ENCODE measurements at regions not wholly inside any gene's neighbourhood (a gene's known extent, or its start where the extent isn't known, plus 50 kb on each side); places are given as distances from the start of the nearest gene placed in this dataset.

DNA sequence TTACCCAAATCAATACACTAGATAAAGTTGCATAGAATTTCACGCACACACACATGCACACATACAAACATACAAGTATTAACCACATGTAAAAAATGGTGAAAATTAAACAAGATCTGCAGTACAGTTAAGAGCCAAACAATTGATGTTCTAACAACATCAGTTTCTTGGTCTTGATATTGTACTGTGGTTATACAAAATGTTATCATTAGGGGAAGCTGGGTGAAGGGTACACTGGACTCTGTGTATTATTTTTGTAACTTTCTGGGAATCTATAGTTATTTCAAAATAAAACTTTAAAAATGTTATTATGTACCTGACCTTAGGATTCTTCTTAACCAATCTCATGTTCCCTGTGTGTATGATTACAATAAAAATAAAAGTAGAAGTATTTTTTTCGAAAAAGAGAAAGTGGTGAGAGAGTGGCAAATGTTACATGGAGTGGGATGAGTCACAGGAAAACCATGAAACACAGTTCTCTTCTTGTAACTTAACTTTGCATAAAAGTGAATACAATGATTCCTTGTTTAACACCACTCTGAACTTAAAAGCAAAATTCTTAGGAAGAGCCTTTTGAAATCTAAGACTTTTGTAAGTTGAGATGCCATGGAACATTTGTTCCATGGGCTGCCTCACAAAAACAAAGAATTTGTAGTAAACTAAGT is 101.6 kb upstream of the RUNX1 start:
- no peaks in the 10 kb centered on the region for H3K9me2 ChIP-seq (replicated peaks; ENCODE audit: insufficient read depth, low read length)
- no peak overlapping the region for H3K9ac ChIP-seq (ENCODE audit: low read length)
- H3K4me2 ChIP-seq (ENCODE audit: low read depth, low read length) = no peak overlapping the region
- no peaks in the 10 kb centered on the region for H4K20me1 ChIP-seq (ENCODE audit: insufficient read depth, low read length)
- no peak overlapping the region for H3K4me3 ChIP-seq (ENCODE audit: low read length)
- no peaks in the 10 kb centered on the region for H3K27me3 ChIP-seq (replicated peaks; ENCODE audit: insufficient read depth, low read length)
- no peaks in the 10 kb centered on the region for H3F3A ChIP-seq (ENCODE audit: insufficient read depth, low read length)
- no peaks in the 10 kb centered on the region for H3K79me2 ChIP-seq (ENCODE audit: low read length)
- no peak overlapping the region for H2AFZ ChIP-seq (ENCODE audit: low read length)
- H3K27ac ChIP-seq (ENCODE audit: low read length) = no peak overlapping the region
- no peaks in the 10 kb centered on the region for H3K4me1 ChIP-seq (ENCODE audit: low read length)
- TF ChIP-seq, protein P1, sequence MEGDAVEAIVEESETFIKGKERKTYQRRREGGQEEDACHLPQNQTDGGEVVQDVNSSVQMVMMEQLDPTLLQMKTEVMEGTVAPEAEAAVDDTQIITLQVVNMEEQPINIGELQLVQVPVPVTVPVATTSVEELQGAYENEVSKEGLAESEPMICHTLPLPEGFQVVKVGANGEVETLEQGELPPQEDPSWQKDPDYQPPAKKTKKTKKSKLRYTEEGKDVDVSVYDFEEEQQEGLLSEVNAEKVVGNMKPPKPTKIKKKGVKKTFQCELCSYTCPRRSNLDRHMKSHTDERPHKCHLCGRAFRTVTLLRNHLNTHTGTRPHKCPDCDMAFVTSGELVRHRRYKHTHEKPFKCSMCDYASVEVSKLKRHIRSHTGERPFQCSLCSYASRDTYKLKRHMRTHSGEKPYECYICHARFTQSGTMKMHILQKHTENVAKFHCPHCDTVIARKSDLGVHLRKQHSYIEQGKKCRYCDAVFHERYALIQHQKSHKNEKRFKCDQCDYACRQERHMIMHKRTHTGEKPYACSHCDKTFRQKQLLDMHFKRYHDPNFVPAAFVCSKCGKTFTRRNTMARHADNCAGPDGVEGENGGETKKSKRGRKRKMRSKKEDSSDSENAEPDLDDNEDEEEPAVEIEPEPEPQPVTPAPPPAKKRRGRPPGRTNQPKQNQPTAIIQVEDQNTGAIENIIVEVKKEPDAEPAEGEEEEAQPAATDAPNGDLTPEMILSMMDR (IDR thresholded peaks at IDR 0.05; ENCODE audit: low read length) = no peak
- TF ChIP-seq EZH2 (optimal IDR thresholded peaks at IDR 0.05; ENCODE audit: low read depth, low read length) = no peak
- TF ChIP-seq EZH2phosphoT487 (IDR thresholded peaks at IDR 0.05; ENCODE audit: low read length) = no peak
- H3K36me3 ChIP-seq (replicated peaks; ENCODE audit: insufficient read depth, low read length) = no peaks in the 10 kb centered on the region
- DNase-seq = no peak
- H3K9me3 ChIP-seq (replicated peaks; ENCODE audit: insufficient read depth, low read length) = no peaks in the 10 kb centered on the region

DNA sequence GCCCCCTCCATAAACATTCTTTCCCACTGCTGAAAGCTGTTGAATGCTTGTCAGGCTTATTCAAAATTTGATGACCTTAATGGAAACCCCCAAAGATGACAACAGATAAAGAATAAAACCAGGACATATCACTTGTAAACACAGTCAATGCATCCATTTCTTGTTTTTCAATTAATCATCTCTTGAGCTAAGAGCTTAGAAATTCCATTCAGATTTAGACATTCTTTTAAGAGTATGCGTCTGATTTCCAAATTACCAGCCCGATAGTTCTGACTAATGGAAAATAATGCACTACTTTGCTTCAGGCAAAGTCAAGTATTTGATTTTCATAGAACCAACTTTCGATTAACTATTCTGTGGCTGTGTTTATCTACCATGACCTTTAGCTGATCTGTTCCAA is 100.6 kb upstream of the RUNX1 start:
- H3K79me2 ChIP-seq (ENCODE audit: low read length) = no peaks in the 10 kb centered on the region
- no peak overlapping the region for H3K4me2 ChIP-seq (ENCODE audit: low read depth, low read length)
- no peaks in the 10 kb centered on the region for H3K9me3 ChIP-seq (replicated peaks; ENCODE audit: insufficient read depth, low read length)
- no peaks in the 10 kb centered on the region for H4K20me1 ChIP-seq (ENCODE audit: insufficient read depth, low read length)
- no peak overlapping the region for H3K9ac ChIP-seq (ENCODE audit: low read length)
- no peaks in the 10 kb centered on the region for H3K4me1 ChIP-seq (ENCODE audit: low read length)
- DNase-seq = no peak
- H2AFZ ChIP-seq (ENCODE audit: low read length) = no peak overlapping the region
- no peaks in the 10 kb centered on the region for H3K36me3 ChIP-seq (replicated peaks; ENCODE audit: insufficient read depth, low read length)
- no peaks in the 10 kb centered on the region for H3F3A ChIP-seq (ENCODE audit: insufficient read depth, low read length)
- no peak overlapping the region for H3K27ac ChIP-seq (ENCODE audit: low read length)
- TF ChIP-seq EZH2phosphoT487 (IDR thresholded peaks at IDR 0.05; ENCODE audit: low read length) (no peak), EZH2 (optimal IDR thresholded peaks at IDR 0.05; ENCODE audit: low read depth, low read length) (no peak)
- TF ChIP-seq, protein P1 (IDR thresholded peaks at IDR 0.05; ENCODE audit: low read length) = no peak
- H3K9me2 ChIP-seq (replicated peaks; ENCODE audit: insufficient read depth, low read length) = no peaks in the 10 kb centered on the region
- no peak overlapping the region for H3K4me3 ChIP-seq (ENCODE audit: low read length)
- no peaks in the 10 kb centered on the region for H3K27me3 ChIP-seq (replicated peaks; ENCODE audit: insufficient read depth, low read length)

DNA sequence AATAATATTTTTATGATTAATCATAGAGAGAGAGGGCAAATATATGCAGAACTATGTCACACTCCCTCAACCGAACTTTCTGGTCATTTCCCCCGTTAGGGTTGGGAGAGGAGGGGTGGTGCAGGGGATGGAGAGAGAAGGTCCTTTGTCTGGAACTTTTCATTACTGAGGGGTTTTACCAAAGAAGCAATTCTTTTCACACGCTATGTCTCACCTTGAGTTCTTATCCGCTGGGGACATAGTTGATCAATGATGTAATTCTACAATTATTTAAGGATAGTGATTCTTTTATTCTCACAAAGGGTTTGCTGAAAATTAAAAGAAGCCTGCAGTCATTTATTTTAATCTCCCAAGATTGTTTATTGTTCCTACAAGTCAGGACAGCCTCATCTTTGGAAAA is 98.3 kb upstream of the RUNX1 start:
- Histone ChIP-seq H3K36me3 (replicated peaks; ENCODE audit: insufficient read depth, low read length) (no peaks in the 10 kb centered on the region), H3K9me3 (replicated peaks; ENCODE audit: insufficient read depth, low read length) (no peaks in the 10 kb centered on the region), H3K4me2 (ENCODE audit: low read depth, low read length) (no peak overlapping the region), H3K9me2 (replicated peaks; ENCODE audit: insufficient read depth, low read length) (no peaks in the 10 kb centered on the region), H2AFZ (ENCODE audit: low read length) (no peak overlapping the region), H3K9ac (ENCODE audit: low read length) (no peak overlapping the region), H3K27ac (ENCODE audit: low read length) (no peak overlapping the region), H3K4me1 (ENCODE audit: low read length) (no peaks in the 10 kb centered on the region), H3K79me2 (ENCODE audit: low read length) (no peaks in the 10 kb centered on the region), H3K27me3 (replicated peaks; ENCODE audit: insufficient read depth, low read length) (no peaks in the 10 kb centered on the region), H3F3A (ENCODE audit: insufficient read depth, low read length) (no peaks in the 10 kb centered on the region), H3K4me3 (ENCODE audit: low read length) (no peak overlapping the region), H4K20me1 (ENCODE audit: insufficient read depth, low read length) (no peaks in the 10 kb centered on the region)
- DNase-seq = no peak
- TF ChIP-seq EZH2 (optimal IDR thresholded peaks at IDR 0.05; ENCODE audit: low read depth, low read length) (no peak), EZH2phosphoT487 (IDR thresholded peaks at IDR 0.05; ENCODE audit: low read length) (no peak)
- TF ChIP-seq, protein P1 (IDR thresholded peaks at IDR 0.05; ENCODE audit: low read length) = no peak
